ENCODE measurements at regions not wholly inside any gene's neighbourhood (a gene's known extent, or its start where the extent isn't known, plus 50 kb on each side); places are given as distances from the start of the nearest gene placed in this dataset.

- DNase-seq (ENCODE audit: extremely low spot score, unreplicated experiment) = no peak
- Mint-ChIP-seq H3K27me3 (ENCODE audit: unreplicated experiment) (peaks cover 28% of the 10 kb centered on the region), H3K4me3 (ENCODE audit: unreplicated experiment) (no peak overlapping the region), H3K4me1 (ENCODE audit: unreplicated experiment) (no peaks in the 10 kb centered on the region), H3K27ac (ENCODE audit: unreplicated experiment) (no peak overlapping the region), H3K9me3 (ENCODE audit: unreplicated experiment) (no peaks in the 10 kb centered on the region), H3K36me3 (ENCODE audit: unreplicated experiment) (no peaks in the 10 kb centered on the region)
- TF ChIP-seq CTCF (IDR thresholded peaks at IDR 0.05) = no peak
Observed at GRCh38 chr12:30439201-30439600, 256.5 kb downstream of the IPO8 start.

GRCh38 chr12:30438601-30439041 lies 257.0 kb downstream of the IPO8 start:
- peaks cover 28% of the 10 kb centered on the region for H3K27me3 Mint-ChIP-seq (ENCODE audit: unreplicated experiment)
- H3K4me3 Mint-ChIP-seq (ENCODE audit: unreplicated experiment) = no peak overlapping the region
- no peaks in the 10 kb centered on the region for H3K9me3 Mint-ChIP-seq (ENCODE audit: unreplicated experiment)
- H3K27ac Mint-ChIP-seq (ENCODE audit: unreplicated experiment) = no peak overlapping the region
- H3K4me1 Mint-ChIP-seq (ENCODE audit: unreplicated experiment) = no peaks in the 10 kb centered on the region
- H3K36me3 Mint-ChIP-seq (ENCODE audit: unreplicated experiment) = no peaks in the 10 kb centered on the region
- no peak for TF ChIP-seq CTCF (IDR thresholded peaks at IDR 0.05)
- no peak for DNase-seq (ENCODE audit: extremely low spot score, unreplicated experiment)

- H3K4me3 Mint-ChIP-seq (ENCODE audit: unreplicated experiment) = no peak overlapping the region
- no peaks in the 10 kb centered on the region for H3K9me3 Mint-ChIP-seq (ENCODE audit: unreplicated experiment)
- peaks cover 24% of the 10 kb centered on the region for H3K27me3 Mint-ChIP-seq (ENCODE audit: unreplicated experiment)
- DNase-seq (ENCODE audit: extremely low spot score, unreplicated experiment) = no peak
- no peak overlapping the region for H3K27ac Mint-ChIP-seq (ENCODE audit: unreplicated experiment)
- no peaks in the 10 kb centered on the region for H3K36me3 Mint-ChIP-seq (ENCODE audit: unreplicated experiment)
- H3K4me1 Mint-ChIP-seq (ENCODE audit: unreplicated experiment) = no peaks in the 10 kb centered on the region
- no peak for TF ChIP-seq CTCF (IDR thresholded peaks at IDR 0.05)
Observed at GRCh38 chr12:30437616-30438015, 258.1 kb downstream of the IPO8 start.

- H3K4me1 Mint-ChIP-seq (ENCODE audit: unreplicated experiment) = no peaks in the 10 kb centered on the region
Observed at GRCh38 chr12:30437044-30437443, 258.6 kb downstream of the IPO8 start.

GRCh38 chr12:30428098-30428497 lies 267.6 kb downstream of the IPO8 start:
- no peak for DNase-seq (ENCODE audit: extremely low spot score, unreplicated experiment)
- no peak overlapping the region for H3K4me3 Mint-ChIP-seq (ENCODE audit: unreplicated experiment)
- TF ChIP-seq CTCF (IDR thresholded peaks at IDR 0.05) = no peak
- no peak overlapping the region for H3K27ac Mint-ChIP-seq (ENCODE audit: unreplicated experiment)
- H3K27me3 Mint-ChIP-seq (ENCODE audit: unreplicated experiment) = peaks cover 7% of the 10 kb centered on the region
- no peaks in the 10 kb centered on the region for H3K4me1 Mint-ChIP-seq (ENCODE audit: unreplicated experiment)
- H3K9me3 Mint-ChIP-seq (ENCODE audit: unreplicated experiment) = peaks cover 13% of the 10 kb centered on the region
- no peaks in the 10 kb centered on the region for H3K36me3 Mint-ChIP-seq (ENCODE audit: unreplicated experiment)

More at GRCh38 chr12:30437044-30437443, 258.6 kb downstream of the IPO8 start:
- no peaks in the 10 kb centered on the region for H3K9me3 Mint-ChIP-seq (ENCODE audit: unreplicated experiment)
- DNase-seq (ENCODE audit: extremely low spot score, unreplicated experiment) = no peak
- peaks cover 24% of the 10 kb centered on the region for H3K27me3 Mint-ChIP-seq (ENCODE audit: unreplicated experiment)
- no peak overlapping the region for H3K27ac Mint-ChIP-seq (ENCODE audit: unreplicated experiment)
- H3K4me3 Mint-ChIP-seq (ENCODE audit: unreplicated experiment) = no peak overlapping the region
- TF ChIP-seq CTCF (IDR thresholded peaks at IDR 0.05) = no peak
- no peaks in the 10 kb centered on the region for H3K36me3 Mint-ChIP-seq (ENCODE audit: unreplicated experiment)

Data from osteocyte (in vitro differentiated cells).